OCI-LY3 (cell line): ENCODE measurements at regions not wholly inside any gene's neighbourhood (a gene's known extent, or its start where the extent isn't known, plus 50 kb on each side); places are given as distances from the start of the nearest gene placed in this dataset.

Source experiments
- EZH2phosphoT487 ChIP-seq: fragments of 200-600 bp; shearing (Covaris generic); IDR thresholded peaks from 2 replicates; pipeline ENCODE4 v1.6.1; 2018; ENCODE audit warnings: antibody characterized with exemption, mixed run types, low read depth
- TF ChIP-seq, protein P1 (sequence below): fragments of 200-600, 300-600 bp; sonication (generic); IDR thresholded peaks from 2 replicates; pipeline ENCODE4 v1.5.1; 2014; ENCODE audit warnings: antibody characterized with exemption, low read length, low read depth

DNA sequence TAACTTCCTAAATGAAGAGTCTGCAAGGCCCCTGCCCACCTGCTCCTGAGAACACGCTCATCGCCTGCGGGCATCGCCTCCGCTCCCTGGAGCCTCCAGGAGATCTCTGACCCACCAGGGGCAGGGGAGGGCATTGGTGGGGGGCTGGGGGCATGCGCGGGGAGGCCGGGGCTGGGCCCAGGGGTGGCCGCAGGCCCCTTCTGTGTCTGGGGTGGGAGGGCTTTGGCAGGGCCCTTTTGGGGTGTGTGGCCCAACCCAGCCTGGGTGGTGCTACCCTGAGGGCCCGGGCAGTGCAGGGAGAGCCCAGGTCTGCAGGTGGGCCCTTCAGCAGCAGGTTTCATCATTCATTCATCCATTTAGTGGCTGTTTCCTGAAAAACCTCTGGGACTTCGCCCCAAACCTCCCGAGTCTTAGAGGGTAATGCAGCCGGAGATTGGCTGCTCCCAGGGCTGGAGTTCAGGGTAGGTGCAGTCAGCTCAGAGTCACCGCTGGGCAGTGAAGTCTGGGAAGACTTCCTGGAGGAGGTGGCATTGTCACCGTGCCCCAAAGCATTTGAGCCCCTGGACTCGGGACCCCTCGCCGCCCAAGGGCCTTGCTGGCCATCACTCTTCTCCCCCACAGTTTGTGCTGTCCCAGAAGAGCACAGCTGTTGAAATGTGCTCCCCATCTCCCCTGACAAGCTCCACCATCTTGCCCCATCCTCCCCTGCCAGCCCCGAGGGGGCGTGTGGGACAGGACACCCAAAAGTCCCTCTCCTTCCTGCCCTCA lies 255.1 kb downstream of the PARP8 start:
- TF ChIP-seq EZH2phosphoT487: no peak
- TF ChIP-seq, protein P1, sequence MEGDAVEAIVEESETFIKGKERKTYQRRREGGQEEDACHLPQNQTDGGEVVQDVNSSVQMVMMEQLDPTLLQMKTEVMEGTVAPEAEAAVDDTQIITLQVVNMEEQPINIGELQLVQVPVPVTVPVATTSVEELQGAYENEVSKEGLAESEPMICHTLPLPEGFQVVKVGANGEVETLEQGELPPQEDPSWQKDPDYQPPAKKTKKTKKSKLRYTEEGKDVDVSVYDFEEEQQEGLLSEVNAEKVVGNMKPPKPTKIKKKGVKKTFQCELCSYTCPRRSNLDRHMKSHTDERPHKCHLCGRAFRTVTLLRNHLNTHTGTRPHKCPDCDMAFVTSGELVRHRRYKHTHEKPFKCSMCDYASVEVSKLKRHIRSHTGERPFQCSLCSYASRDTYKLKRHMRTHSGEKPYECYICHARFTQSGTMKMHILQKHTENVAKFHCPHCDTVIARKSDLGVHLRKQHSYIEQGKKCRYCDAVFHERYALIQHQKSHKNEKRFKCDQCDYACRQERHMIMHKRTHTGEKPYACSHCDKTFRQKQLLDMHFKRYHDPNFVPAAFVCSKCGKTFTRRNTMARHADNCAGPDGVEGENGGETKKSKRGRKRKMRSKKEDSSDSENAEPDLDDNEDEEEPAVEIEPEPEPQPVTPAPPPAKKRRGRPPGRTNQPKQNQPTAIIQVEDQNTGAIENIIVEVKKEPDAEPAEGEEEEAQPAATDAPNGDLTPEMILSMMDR: no peak
